ENCODE measurements at regions not wholly inside any gene's neighbourhood (a gene's known extent, or its start where the extent isn't known, plus 50 kb on each side); places are given as distances from the start of the nearest gene placed in this dataset.

GRCh38 chr3:164515256-164515655 lies 563.0 kb downstream of the SI start:
- H3K9ac ChIP-seq, result no peak overlapping the region
- H3K79me2 ChIP-seq (ENCODE audit: insufficient read depth, low read depth), result no peaks in the 10 kb centered on the region
- H2AFZ ChIP-seq (ENCODE audit: low read depth), result no peak overlapping the region
- no peaks in the 10 kb centered on the region for H3K27me3 ChIP-seq (ENCODE audit: insufficient read depth, low read depth)
- no peaks in the 10 kb centered on the region for H4K20me1 ChIP-seq (ENCODE audit: insufficient read depth)
- no peak overlapping the region for H3K4me2 ChIP-seq
- no peak overlapping the region for H3K27ac ChIP-seq
- no peak overlapping the region for H3K4me3 ChIP-seq (IDR thresholded peaks at IDR 0.05; ENCODE audit: insufficient read depth, low read depth, low read length)
- H3K36me3 ChIP-seq (ENCODE audit: insufficient read depth), result no peaks in the 10 kb centered on the region
- H3K4me1 ChIP-seq (ENCODE audit: low read depth, poor library complexity, severe bottlenecking), result no peaks in the 10 kb centered on the region
- TF ChIP-seq, protein P1, sequence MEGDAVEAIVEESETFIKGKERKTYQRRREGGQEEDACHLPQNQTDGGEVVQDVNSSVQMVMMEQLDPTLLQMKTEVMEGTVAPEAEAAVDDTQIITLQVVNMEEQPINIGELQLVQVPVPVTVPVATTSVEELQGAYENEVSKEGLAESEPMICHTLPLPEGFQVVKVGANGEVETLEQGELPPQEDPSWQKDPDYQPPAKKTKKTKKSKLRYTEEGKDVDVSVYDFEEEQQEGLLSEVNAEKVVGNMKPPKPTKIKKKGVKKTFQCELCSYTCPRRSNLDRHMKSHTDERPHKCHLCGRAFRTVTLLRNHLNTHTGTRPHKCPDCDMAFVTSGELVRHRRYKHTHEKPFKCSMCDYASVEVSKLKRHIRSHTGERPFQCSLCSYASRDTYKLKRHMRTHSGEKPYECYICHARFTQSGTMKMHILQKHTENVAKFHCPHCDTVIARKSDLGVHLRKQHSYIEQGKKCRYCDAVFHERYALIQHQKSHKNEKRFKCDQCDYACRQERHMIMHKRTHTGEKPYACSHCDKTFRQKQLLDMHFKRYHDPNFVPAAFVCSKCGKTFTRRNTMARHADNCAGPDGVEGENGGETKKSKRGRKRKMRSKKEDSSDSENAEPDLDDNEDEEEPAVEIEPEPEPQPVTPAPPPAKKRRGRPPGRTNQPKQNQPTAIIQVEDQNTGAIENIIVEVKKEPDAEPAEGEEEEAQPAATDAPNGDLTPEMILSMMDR (conservative IDR thresholded peaks at IDR 0.05; ENCODE audit: low read depth, low read length), result no peak

GRCh38 chr3:164514576-164514975 lies 563.7 kb downstream of the SI start:
- Histone ChIP-seq H3K4me1 (ENCODE audit: low read depth, poor library complexity, severe bottlenecking) (no peaks in the 10 kb centered on the region), H3K4me3 (IDR thresholded peaks at IDR 0.05; ENCODE audit: insufficient read depth, low read depth, low read length) (no peak overlapping the region), H3K4me2 (no peak overlapping the region), H2AFZ (ENCODE audit: low read depth) (no peak overlapping the region), H4K20me1 (ENCODE audit: insufficient read depth) (no peaks in the 10 kb centered on the region), H3K27me3 (ENCODE audit: insufficient read depth, low read depth) (no peaks in the 10 kb centered on the region), H3K27ac (no peak overlapping the region), H3K36me3 (ENCODE audit: insufficient read depth) (no peaks in the 10 kb centered on the region), H3K9ac (no peak overlapping the region), H3K79me2 (ENCODE audit: insufficient read depth, low read depth) (no peaks in the 10 kb centered on the region)
- TF ChIP-seq, protein P1 (conservative IDR thresholded peaks at IDR 0.05; ENCODE audit: low read depth, low read length), result no peak

- no peaks in the 10 kb centered on the region for H3K36me3 ChIP-seq (ENCODE audit: insufficient read depth)
- H2AFZ ChIP-seq (ENCODE audit: low read depth), result no peak overlapping the region
- H3K4me3 ChIP-seq (IDR thresholded peaks at IDR 0.05; ENCODE audit: insufficient read depth, low read depth, low read length), result no peak overlapping the region
- H3K4me1 ChIP-seq (ENCODE audit: low read depth, poor library complexity, severe bottlenecking), result no peaks in the 10 kb centered on the region
- H3K27ac ChIP-seq, result no peak overlapping the region
- TF ChIP-seq, protein P1 (conservative IDR thresholded peaks at IDR 0.05; ENCODE audit: low read depth, low read length), result no peak
- H3K4me2 ChIP-seq, result no peak overlapping the region
- H3K9ac ChIP-seq, result no peak overlapping the region
- H3K27me3 ChIP-seq (ENCODE audit: insufficient read depth, low read depth), result no peaks in the 10 kb centered on the region
- H3K79me2 ChIP-seq (ENCODE audit: insufficient read depth, low read depth), result no peaks in the 10 kb centered on the region
- H4K20me1 ChIP-seq (ENCODE audit: insufficient read depth), result no peaks in the 10 kb centered on the region
These were observed 570.4 kb downstream of the SI start for GRCh38 chr3:164507886-164508285.

DNA sequence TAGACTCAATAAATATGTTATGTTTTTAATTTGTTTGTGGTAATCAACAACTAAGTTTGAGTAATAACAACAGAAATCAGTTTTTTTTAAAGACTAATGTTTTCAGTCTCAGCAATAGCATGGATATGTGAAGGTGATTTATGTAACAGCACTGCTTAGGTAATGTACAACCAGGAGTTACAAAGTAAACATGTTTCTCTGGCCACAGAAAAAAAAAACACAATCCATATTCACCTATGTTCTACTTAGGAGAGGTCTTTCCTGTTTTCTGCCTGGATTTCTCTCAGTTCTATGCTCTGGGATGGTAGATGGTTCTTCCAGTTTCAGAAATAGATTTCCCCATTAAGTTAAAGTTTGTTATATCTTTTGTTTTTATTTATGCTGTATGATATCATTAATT lies 579.4 kb downstream of the SI start:
- Histone ChIP-seq H3K79me2 (ENCODE audit: insufficient read depth, low read depth) (no peaks in the 10 kb centered on the region), H3K4me2 (no peak overlapping the region), H2AFZ (ENCODE audit: low read depth) (no peak overlapping the region), H3K4me1 (ENCODE audit: low read depth, poor library complexity, severe bottlenecking) (no peaks in the 10 kb centered on the region), H3K9ac (no peak overlapping the region), H3K27me3 (ENCODE audit: insufficient read depth, low read depth) (no peaks in the 10 kb centered on the region), H3K36me3 (ENCODE audit: insufficient read depth) (no peaks in the 10 kb centered on the region; the same call in 1 of the 2 replicates), H4K20me1 (ENCODE audit: insufficient read depth) (no peaks in the 10 kb centered on the region), H3K4me3 (IDR thresholded peaks at IDR 0.05; ENCODE audit: insufficient read depth, low read depth, low read length) (no peak overlapping the region), H3K27ac (no peak overlapping the region)
- TF ChIP-seq, protein P1 (conservative IDR thresholded peaks at IDR 0.05; ENCODE audit: low read depth, low read length), result no peak

All from KMS-11 (cell line).